ENCODE measurements at regions not wholly inside any gene's neighbourhood (a gene's known extent, or its start where the extent isn't known, plus 50 kb on each side); places are given as distances from the start of the nearest gene placed in this dataset.

DNA sequence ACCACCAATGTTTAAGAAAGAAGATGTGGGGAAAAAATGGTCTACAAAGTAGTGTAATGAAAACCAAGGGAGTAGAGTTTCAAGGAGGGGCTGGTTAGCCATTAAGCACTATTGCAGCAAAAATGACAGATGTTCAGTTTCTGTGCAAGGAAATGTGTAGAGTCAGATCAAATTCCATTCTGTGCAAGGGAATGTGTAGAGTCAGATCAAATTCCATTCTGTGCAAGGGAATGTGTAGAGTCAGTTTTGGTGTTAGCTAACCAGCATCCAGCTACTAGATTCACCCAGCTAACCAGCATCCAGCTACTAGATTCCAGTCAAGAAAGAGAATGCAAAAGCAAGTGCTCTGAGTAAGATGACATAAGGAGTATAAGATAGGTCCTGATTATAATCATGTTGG lies 208.8 kb downstream of the COX18 start:
- TF ChIP-seq SUZ12 (IDR thresholded peaks at IDR 0.05; ENCODE audit: extremely low read depth, insufficient read depth, insufficient read length): no peak
- TF ChIP-seq ZNF274 (IDR thresholded peaks at IDR 0.05; ENCODE audit: low read depth, low read length): no peak
- TF ChIP-seq YY1 (IDR thresholded peaks at IDR 0.05; ENCODE audit: insufficient read depth, insufficient read length): no peak
